ENCODE measurements at regions not wholly inside any gene's neighbourhood (a gene's known extent, or its start where the extent isn't known, plus 50 kb on each side); places are given as distances from the start of the nearest gene placed in this dataset.

- no peak overlapping the region for H3K27ac ChIP-seq (ENCODE audit: low read depth, low read length, poor library complexity, severe bottlenecking)
- no peaks in the 10 kb centered on the region for H3K36me3 ChIP-seq (ENCODE audit: insufficient read depth, low read length)
- no peak overlapping the region for H3K9ac ChIP-seq (ENCODE audit: low read length)
- TF ChIP-seq EZH2 (IDR thresholded peaks at IDR 0.05; ENCODE audit: borderline replicate concordance, low read length) (no peak), CTCF (IDR thresholded peaks at IDR 0.05; ENCODE audit: low read length) (no peak)
- no peaks in the 10 kb centered on the region for H3K79me2 ChIP-seq (ENCODE audit: insufficient read depth, low read length)
- no peaks in the 10 kb centered on the region for H3F3A ChIP-seq (ENCODE audit: insufficient read depth, low read length)
- no peaks in the 10 kb centered on the region for H3K9me2 ChIP-seq (ENCODE audit: low read depth, low read length)
- no peak overlapping the region for H3K4me3 ChIP-seq (ENCODE audit: low read depth, low read length, poor library complexity, severe bottlenecking)
- no peaks in the 10 kb centered on the region for H3K4me1 ChIP-seq (ENCODE audit: insufficient read depth, low read length, severe bottlenecking)
- no peaks in the 10 kb centered on the region for H3K27me3 ChIP-seq (ENCODE audit: insufficient read depth, low read length)
- no peak overlapping the region for H2AFZ ChIP-seq (ENCODE audit: low read length)
- H4K20me1 ChIP-seq (ENCODE audit: insufficient read depth, low read length), result no peaks in the 10 kb centered on the region
- H3K9me3 ChIP-seq (ENCODE audit: low read length), result no peaks in the 10 kb centered on the region
- no peak overlapping the region for H3K4me2 ChIP-seq (ENCODE audit: low read length)
Measured at GRCh38 chr12:126312457-126312856, 1247.2 kb downstream of the AACS start.

- Histone ChIP-seq H3K4me3 (ENCODE audit: low read depth, low read length, poor library complexity, severe bottlenecking) (no peak overlapping the region), H3K79me2 (ENCODE audit: insufficient read depth, low read length) (no peaks in the 10 kb centered on the region), H3K27ac (ENCODE audit: low read depth, low read length, poor library complexity, severe bottlenecking) (no peak overlapping the region), H3K27me3 (ENCODE audit: insufficient read depth, low read length) (no peaks in the 10 kb centered on the region), H3K9me3 (ENCODE audit: low read length) (no peaks in the 10 kb centered on the region), H3K4me1 (ENCODE audit: insufficient read depth, low read length, severe bottlenecking) (no peaks in the 10 kb centered on the region), H3K4me2 (ENCODE audit: low read length) (no peak overlapping the region), H2AFZ (ENCODE audit: low read length) (no peak overlapping the region), H3K9ac (ENCODE audit: low read length) (no peak overlapping the region), H3K9me2 (ENCODE audit: low read depth, low read length) (no peaks in the 10 kb centered on the region), H3F3A (ENCODE audit: insufficient read depth, low read length) (no peaks in the 10 kb centered on the region), H3K36me3 (ENCODE audit: insufficient read depth, low read length) (no peaks in the 10 kb centered on the region), H4K20me1 (ENCODE audit: insufficient read depth, low read length) (no peaks in the 10 kb centered on the region)
- TF ChIP-seq EZH2 (IDR thresholded peaks at IDR 0.05; ENCODE audit: borderline replicate concordance, low read length) (no peak), CTCF (IDR thresholded peaks at IDR 0.05; ENCODE audit: low read length) (no peak)
Measured at GRCh38 chr12:126316411-126316810, 1251.2 kb downstream of the AACS start.

- H3K9me2 ChIP-seq (ENCODE audit: low read depth, low read length), result no peaks in the 10 kb centered on the region
- no peak overlapping the region for H3K4me2 ChIP-seq (ENCODE audit: low read length)
- no peaks in the 10 kb centered on the region for H3K36me3 ChIP-seq (ENCODE audit: insufficient read depth, low read length)
- H3K9me3 ChIP-seq (ENCODE audit: low read length), result no peaks in the 10 kb centered on the region
- H3K4me3 ChIP-seq (ENCODE audit: low read depth, low read length, poor library complexity, severe bottlenecking), result no peak overlapping the region
- no peak overlapping the region for H3K9ac ChIP-seq (ENCODE audit: low read length)
- H3K4me1 ChIP-seq (ENCODE audit: insufficient read depth, low read length, severe bottlenecking), result no peaks in the 10 kb centered on the region
- no peaks in the 10 kb centered on the region for H4K20me1 ChIP-seq (ENCODE audit: insufficient read depth, low read length)
- H3K27me3 ChIP-seq (ENCODE audit: insufficient read depth, low read length), result no peaks in the 10 kb centered on the region
- H3F3A ChIP-seq (ENCODE audit: insufficient read depth, low read length), result no peaks in the 10 kb centered on the region
- no peak overlapping the region for H2AFZ ChIP-seq (ENCODE audit: low read length)
- no peaks in the 10 kb centered on the region for H3K79me2 ChIP-seq (ENCODE audit: insufficient read depth, low read length)
- no peak for TF ChIP-seq EZH2 (IDR thresholded peaks at IDR 0.05; ENCODE audit: borderline replicate concordance, low read length)
- TF ChIP-seq CTCF (IDR thresholded peaks at IDR 0.05; ENCODE audit: low read length), result no peak
- H3K27ac ChIP-seq (ENCODE audit: low read depth, low read length, poor library complexity, severe bottlenecking), result no peak overlapping the region
Measured at GRCh38 chr12:126337556-126338441, 1272.6 kb downstream of the AACS start.
